Ovary (tissue), 3 donors: ENCODE measurements at regions not wholly inside any gene's neighbourhood (a gene's known extent, or its start where the extent isn't known, plus 50 kb on each side); places are given as distances from the start of the nearest gene placed in this dataset.

Experiments used
- CTCF ChIP-seq, 3 donors: fragments of 450-650 bp in 2 of 3; fragments of 200-600 bp in 1 of 3; IDR thresholded peaks; one replicate each; pipeline versions ENCODE4 v1.5.1 to v1.8.0; 2016 to 2022; ENCODE audit warnings: antibody characterized with exemption in 3 of 3, mild to moderate bottlenecking in 1 of 3
- EP300 ChIP-seq: sonication (generic); formaldehyde crosslinking; IDR thresholded peaks from one replicate; pipeline ENCODE4 v1.6.1; 2017; ENCODE audit warnings: antibody characterized with exemption
- POLR2A ChIP-seq: fragments of 450-650 bp; IDR thresholded peaks from one replicate; pipeline ENCODE4 v1.6.1; 2017; ENCODE audit warnings: antibody characterized with exemption, mild to moderate bottlenecking, moderate library complexity
- donor health status: DM: no; HTN: no; CAD: no.

GRCh38 chr3:104916971-104917370, 449.7 kb upstream of the ALCAM start:
- TF ChIP-seq POLR2A (no peak), CTCF (IDR thresholded peaks at IDR 0.05) (no peak), EP300 (no peak)
